HCT116 (cell line): ENCODE measurements at regions not wholly inside any gene's neighbourhood (a gene's known extent, or its start where the extent isn't known, plus 50 kb on each side); places are given as distances from the start of the nearest gene placed in this dataset.

ENCODE experiments used
- ATAC-seq: fragments of 200-7000 bp; cut with Tn5 transposase; 2 replicates; pipeline ENCODE4 v1.9.1; 2020; ENCODE audit warnings: mild to moderate bottlenecking, moderate library complexity
- BruUV-seq: library from RNA; stranded (reverse); fragments of 400-500 nt; replicated peaks from 2 replicates; lab custom pipeline; 2021; lab: Mats Ljungman, UMichigan
- CTCF ChIA-PET: fragments of 300-600 bp; sonication (Branson Sonifier 250); formaldehyde crosslinking; loops from one replicate; lab custom pipeline; 2021; ENCODE audit warnings: antibody characterized with exemption; lab: Charles Lee
- POLR2A ChIA-PET: fragments of 300-600, 350-600 bp; sonication (Branson Sonifier 250); formaldehyde crosslinking; loops from one replicate; lab custom pipeline; 2021; ENCODE audit warnings: antibody characterized with exemption; lab: Charles Lee
- RAD21 ChIA-PET, 2 experiments: fragments of 300-600 bp; sonication (Branson Sonifier 250); formaldehyde crosslinking; loops; one replicate each; lab custom pipeline; 2023; ENCODE audit warnings: low total read pairs in 2 of 2; ENCODE audit not compliant: uncharacterized antibody in 2 of 2, unreplicated experiment in 2 of 2, low non-redundant PET in 1 of 2; lab: Charles Lee
- DNase-seq: peaks from one replicate; pipeline ENCODE4 v3.0.0-alpha.2; 2010; ENCODE audit warnings: low read depth, low spot score
- H2AFZ ChIP-seq: fragments of 200-600 bp; shearing (Covaris generic), sonication (generic); 2 replicates; pipeline ENCODE4 v1.6.1; 2017; ENCODE audit warnings: low read depth, mixed run types, mixed read lengths, antibody characterized with exemption, low read length; ENCODE audit not compliant: poor library complexity, severe bottlenecking
- H3K27ac ChIP-seq: 2 replicates; pipeline ENCODE4 v1.5.1; 2012; ENCODE audit warnings: low read depth, low read length
- H3K27me3 ChIP-seq: fragments of 200-600 bp; sonication (generic); 2 replicates; pipeline ENCODE4 v1.6.1; 2016; ENCODE audit warnings: mixed run types, low read length, mixed read lengths; ENCODE audit not compliant: insufficient read depth
- H3K36me3 ChIP-seq, 2 experiments: fragments of 200-500 bp in 1 of 2; fragments of 200-600 bp in 1 of 2; sonication (Bioruptor generic) in 1 of 2; sonication (generic) in 1 of 2; 2 replicates each; pipeline versions ENCODE4 v1.5.1 to v1.6.1; 2014 to 2016; ENCODE audit warnings: low read length in 2 of 2, inconsistent platforms in 1 of 2, mixed read lengths in 1 of 2, mixed run types in 1 of 2; ENCODE audit not compliant: insufficient read depth in 2 of 2, control insufficient read depth in 1 of 2
- H3K4me1 ChIP-seq, 2 experiments: fragments of 200-600 bp in 1 of 2; sonication (generic) in 1 of 2; 2 replicates each; pipeline versions ENCODE4 v1.5.1 to v1.6.1; 2012 to 2017; ENCODE audit warnings: low read length in 2 of 2, inconsistent platforms in 1 of 2, mild to moderate bottlenecking in 1 of 2, mixed read lengths in 1 of 2, mixed run types in 1 of 2, moderate library complexity in 1 of 2; ENCODE audit not compliant: insufficient read depth in 2 of 2, control insufficient read depth in 1 of 2
- H3K4me2 ChIP-seq: fragments of 200-600 bp; sonication (generic); 2 replicates; pipeline ENCODE4 v1.6.1; 2017; ENCODE audit warnings: mixed run types, low read length, mixed read lengths
- H3K4me3 ChIP-seq, 2 experiments: fragments of 200-600 bp in 1 of 2; sonication (generic) in 1 of 2; replicated peaks in 1 of 2; 2 replicates each; pipeline ENCODE4 v1.5.1; 2011 to 2016; ENCODE audit warnings: low read length in 2 of 2, control low read depth in 1 of 2, low read depth in 1 of 2, mild to moderate bottlenecking in 1 of 2, mixed read lengths in 1 of 2, mixed run types in 1 of 2
- H3K79me2 ChIP-seq: fragments of 200-600 bp; sonication (generic); 2 replicates; pipeline ENCODE4 v1.6.1; 2017; ENCODE audit warnings: mild to moderate bottlenecking, mixed run types, low read length, moderate library complexity, mixed read lengths; ENCODE audit not compliant: insufficient read depth
- H3K9ac ChIP-seq: fragments of 200-600 bp; sonication (generic); 2 replicates; pipeline ENCODE4 v1.6.1; 2016; ENCODE audit warnings: low read length, mixed read lengths
- H3K9me2 ChIP-seq: fragments of 200-600 bp; sonication (generic), shearing (Covaris generic); 2 replicates; pipeline ENCODE4 v1.6.1; 2017; ENCODE audit warnings: mixed run types, mild to moderate bottlenecking, moderate library complexity; ENCODE audit not compliant: insufficient read depth
- H3K9me3 ChIP-seq, 2 experiments: fragments of 200-500 bp in 1 of 2; fragments of 200-600 bp in 1 of 2; sonication (Bioruptor generic) in 1 of 2; sonication (generic) in 1 of 2; 2 replicates each; pipeline ENCODE4 v1.6.1; 2014 to 2017; ENCODE audit warnings: low read length in 2 of 2, mixed read lengths in 2 of 2, inconsistent platforms in 1 of 2, low read depth in 1 of 2, mild to moderate bottlenecking in 1 of 2, mixed run types in 1 of 2, moderate library complexity in 1 of 2; ENCODE audit not compliant: control insufficient read depth in 1 of 2, insufficient read depth in 1 of 2
- H4K20me1 ChIP-seq: fragments of 200-600 bp; sonication (generic), shearing (Covaris generic); 2 replicates; pipeline ENCODE4 v1.6.1; 2017; ENCODE audit warnings: mixed run types, mild to moderate bottlenecking, moderate library complexity; ENCODE audit not compliant: insufficient read depth
- CBX3 ChIP-seq: IDR thresholded peaks from 2 replicates; pipeline ENCODE4 v1.6.1; 2012; ENCODE audit warnings: low read depth
- CTCF ChIP-seq, 3 experiments: fragments of 200-600 bp in 1 of 3; sonication (generic) in 1 of 3; IDR thresholded peaks in 2 of 3; conservative IDR thresholded peaks in 1 of 3; 2 replicates each; pipeline ENCODE4 v1.5.1; 2012 to 2017; ENCODE audit warnings: low read depth in 2 of 3, low read length in 2 of 3, antibody characterized with exemption in 1 of 3, borderline replicate concordance in 1 of 3, control low read depth in 1 of 3, mild to moderate bottlenecking in 1 of 3, mixed read lengths in 1 of 3, mixed run types in 1 of 3, moderate library complexity in 1 of 3; ENCODE audit not compliant: insufficient read depth in 1 of 3
- EZH2 ChIP-seq: fragments of 200-600 bp; sonication (generic); IDR thresholded peaks from 2 replicates; pipeline ENCODE4 v1.6.1; 2017; ENCODE audit warnings: antibody characterized with exemption, mixed run types
- RAD21 ChIP-seq: IDR thresholded peaks from 2 replicates; pipeline ENCODE4 v1.6.1; 2012; ENCODE audit warnings: low read depth, mild to moderate bottlenecking
- SRF ChIP-seq: IDR thresholded peaks from 2 replicates; pipeline ENCODE4 v1.6.1; 2012; ENCODE audit warnings: low read depth
- TCF7L2 ChIP-seq: IDR thresholded peaks from 2 replicates; pipeline ENCODE4 v1.7.0; 2011; ENCODE audit warnings: borderline replicate concordance, inconsistent platforms; ENCODE audit not compliant: insufficient read depth, insufficient read length; ENCODE audit errors: extremely low read depth
- ZBTB33 ChIP-seq: IDR thresholded peaks from 2 replicates; pipeline ENCODE4 v1.6.1; 2011; ENCODE audit warnings: mild to moderate bottlenecking, low read length, moderate library complexity; ENCODE audit not compliant: insufficient replicate concordance; ENCODE audit errors: extremely low read depth
- ZFX ChIP-seq: fragments of 450-650 bp; IDR thresholded peaks from 2 replicates; pipeline ENCODE4 v1.6.1; 2017
- intact Hi-C: fragments of 100-400 bp; cut with micrococcal nuclease; formaldehyde crosslinking; loops from 2 replicates; pipeline ENCODE4 v1.10.0; 2022

- Histone ChIP-seq H3K27ac (no peak overlapping the region), H3K79me2 (no peaks in the 10 kb centered on the region), H3K4me3 (no peak overlapping the region), H3K9me3 (peaks cover 0 to 10% of the 10 kb centered on the region in 2 experiments; a peak in 2 of 4 replicates), H3K4me2 (no peak overlapping the region), H3K36me3 (no peaks in the 10 kb centered on the region), H2AFZ (no peak overlapping the region), H3K27me3 (no peaks in the 10 kb centered on the region), H3K9me2 (no peaks in the 10 kb centered on the region), H3K9ac (no peak overlapping the region), H4K20me1 (no peaks in the 10 kb centered on the region), H3K4me1 (no peaks in the 10 kb centered on the region)
- POLR2A ChIA-PET = no interaction called here
- CTCF ChIA-PET = no interaction called here
- intact Hi-C loops = no loop called here
- RAD21 ChIA-PET = no interaction called here
- TF ChIP-seq CTCF (IDR thresholded peaks at IDR 0.05 in 2 of 3, conservative IDR thresholded peaks at IDR 0.05 in 1 of 3; ENCODE audit: borderline replicate concordance in 1 of 3, insufficient read depth in 1 of 3, low read depth in 2 of 3, low read length in 2 of 3) = no peak
- TF ChIP-seq ZFX = no peak
- TF ChIP-seq ZBTB33 = no peak
- TF ChIP-seq RAD21 = no peak
- TF ChIP-seq TCF7L2 = no peak
- no peak for TF ChIP-seq SRF
- no peak for TF ChIP-seq CBX3
- TF ChIP-seq EZH2 = no peak
- DNase-seq (no peak), ATAC-seq (no peak)
- BruUV-seq = no TSS peak
Measured at GRCh38 chr20:6920991-6921613, 153.6 kb downstream of the BMP2 start.
